ENCODE measurements at regions not wholly inside any gene's neighbourhood (a gene's known extent, or its start where the extent isn't known, plus 50 kb on each side); places are given as distances from the start of the nearest gene placed in this dataset.

- H3K4me3 Mint-ChIP-seq, result no peak overlapping the region
- no peak for ATAC-seq
- H3K27me3 Mint-ChIP-seq, result no peaks in the 10 kb centered on the region
- peaks cover 7% of the 10 kb centered on the region for H3K36me3 Mint-ChIP-seq
- H3K9me3 Mint-ChIP-seq, result peaks cover 17% of the 10 kb centered on the region
- H3K4me1 Mint-ChIP-seq (ENCODE audit: low read depth in 2 of 2), result no peaks in the 10 kb centered on the region
- no peak overlapping the region for H3K27ac Mint-ChIP-seq
- DNase-seq (ENCODE audit: low spot score), result no peak
Observed at GRCh38 chr20:6519556-6519955, 247.9 kb upstream of the BMP2 start.

- H3K9me3 Mint-ChIP-seq, result peaks cover 9% of the 10 kb centered on the region
- DNase-seq (ENCODE audit: low spot score) (no peak), ATAC-seq (no peak)
- H3K4me1 Mint-ChIP-seq (ENCODE audit: low read depth in 2 of 2), result no peaks in the 10 kb centered on the region
- no peaks in the 10 kb centered on the region for H3K36me3 Mint-ChIP-seq
- no peaks in the 10 kb centered on the region for H3K27me3 Mint-ChIP-seq
- no peak overlapping the region for H3K27ac Mint-ChIP-seq
- no peak overlapping the region for H3K4me3 Mint-ChIP-seq
Observed at GRCh38 chr20:6515261-6515660, 252.2 kb upstream of the BMP2 start.

- H3K27me3 Mint-ChIP-seq, result no peaks in the 10 kb centered on the region
- H3K4me3 Mint-ChIP-seq, result no peak overlapping the region
- ATAC-seq, result no peak
- peaks cover 8% of the 10 kb centered on the region for H3K9me3 Mint-ChIP-seq
- H3K4me1 Mint-ChIP-seq (ENCODE audit: low read depth in 2 of 2), result no peaks in the 10 kb centered on the region
- H3K27ac Mint-ChIP-seq, result no peak overlapping the region
- no peak for DNase-seq (ENCODE audit: low spot score)
- H3K36me3 Mint-ChIP-seq, result no peaks in the 10 kb centered on the region
Observed at GRCh38 chr20:6513599-6513998, 253.9 kb upstream of the BMP2 start.

GRCh38 chr20:6509374-6509773 lies 258.1 kb upstream of the BMP2 start:
- DNase-seq (ENCODE audit: low spot score) (no peak), ATAC-seq (no peak)
- no peaks in the 10 kb centered on the region for H3K4me1 Mint-ChIP-seq (ENCODE audit: low read depth in 2 of 2)
- H3K9me3 Mint-ChIP-seq, result peaks cover 5% of the 10 kb centered on the region
- no peak overlapping the region for H3K27ac Mint-ChIP-seq
- H3K36me3 Mint-ChIP-seq, result no peaks in the 10 kb centered on the region
- H3K4me3 Mint-ChIP-seq, result no peak overlapping the region
- no peaks in the 10 kb centered on the region for H3K27me3 Mint-ChIP-seq

GRCh38 chr20:6506906-6507305 lies 260.6 kb upstream of the BMP2 start:
- H3K9me3 Mint-ChIP-seq, result peaks cover 10% of the 10 kb centered on the region

GRCh38 chr20:6504826-6505225 lies 262.7 kb upstream of the BMP2 start:
- Mint-ChIP-seq H3K27ac (no peak overlapping the region), H3K27me3 (no peaks in the 10 kb centered on the region), H3K4me3 (no peak overlapping the region), H3K4me1 (ENCODE audit: low read depth in 2 of 2) (no peaks in the 10 kb centered on the region), H3K36me3 (no peaks in the 10 kb centered on the region), H3K9me3 (peaks cover 11% of the 10 kb centered on the region)
- DNase-seq (ENCODE audit: low spot score) (no peak), ATAC-seq (no peak)

More at GRCh38 chr20:6506906-6507305, 260.6 kb upstream of the BMP2 start:
- H3K4me3 Mint-ChIP-seq, result no peak overlapping the region
- no peaks in the 10 kb centered on the region for H3K27me3 Mint-ChIP-seq
- H3K36me3 Mint-ChIP-seq, result no peaks in the 10 kb centered on the region
- ATAC-seq (no peak), DNase-seq (ENCODE audit: low spot score) (no peak)
- H3K27ac Mint-ChIP-seq, result no peak overlapping the region
- H3K4me1 Mint-ChIP-seq (ENCODE audit: low read depth in 2 of 2), result no peaks in the 10 kb centered on the region

GRCh38 chr20:6504179-6504578 lies 263.3 kb upstream of the BMP2 start:
- no peaks in the 10 kb centered on the region for H3K4me1 Mint-ChIP-seq (ENCODE audit: low read depth in 2 of 2)

GRCh38 chr20:6502999-6503398 lies 264.5 kb upstream of the BMP2 start:
- no peak for ATAC-seq
- no peaks in the 10 kb centered on the region for H3K36me3 Mint-ChIP-seq
- peaks cover 11% of the 10 kb centered on the region for H3K9me3 Mint-ChIP-seq

More at GRCh38 chr20:6504179-6504578, 263.3 kb upstream of the BMP2 start:
- ATAC-seq (no peak), DNase-seq (ENCODE audit: low spot score) (no peak)
- no peak overlapping the region for H3K4me3 Mint-ChIP-seq
- H3K27ac Mint-ChIP-seq, result no peak overlapping the region
- H3K27me3 Mint-ChIP-seq, result no peaks in the 10 kb centered on the region
- no peaks in the 10 kb centered on the region for H3K36me3 Mint-ChIP-seq
- peaks cover 11% of the 10 kb centered on the region for H3K9me3 Mint-ChIP-seq

GRCh38 chr20:6502219-6502618 lies 265.3 kb upstream of the BMP2 start:
- ATAC-seq (no peak), DNase-seq (ENCODE audit: low spot score) (no peak)
- Mint-ChIP-seq H3K4me3 (no peak overlapping the region), H3K27me3 (peaks cover 0 to 2% of the 10 kb centered on the region in 2 donors), H3K36me3 (no peaks in the 10 kb centered on the region), H3K27ac (no peak overlapping the region), H3K9me3 (peaks cover 9% of the 10 kb centered on the region), H3K4me1 (ENCODE audit: low read depth in 2 of 2) (no peaks in the 10 kb centered on the region)

More at GRCh38 chr20:6502999-6503398, 264.5 kb upstream of the BMP2 start:
- Mint-ChIP-seq H3K27ac (no peak overlapping the region), H3K4me1 (ENCODE audit: low read depth in 2 of 2) (no peaks in the 10 kb centered on the region), H3K27me3 (peaks cover 0 to 2% of the 10 kb centered on the region in 2 donors), H3K4me3 (no peak overlapping the region)
- no peak for DNase-seq (ENCODE audit: low spot score)

GRCh38 chr20:6501061-6501460 lies 266.4 kb upstream of the BMP2 start:
- Mint-ChIP-seq H3K36me3 (no peaks in the 10 kb centered on the region), H3K27me3 (peaks cover 0 to 2% of the 10 kb centered on the region in 2 donors), H3K9me3 (peaks cover 10% of the 10 kb centered on the region), H3K4me1 (ENCODE audit: low read depth in 2 of 2) (no peaks in the 10 kb centered on the region), H3K4me3 (no peak overlapping the region), H3K27ac (no peak overlapping the region)
- no peak for ATAC-seq
- no peak for DNase-seq (ENCODE audit: low spot score)

GRCh38 chr20:6499566-6499965 lies 267.9 kb upstream of the BMP2 start:
- H3K27me3 Mint-ChIP-seq, result peaks cover 0 to 2% of the 10 kb centered on the region in 2 donors
- DNase-seq (ENCODE audit: low spot score) (no peak), ATAC-seq (no peak)
- H3K4me1 Mint-ChIP-seq (ENCODE audit: low read depth in 2 of 2), result no peaks in the 10 kb centered on the region
- H3K36me3 Mint-ChIP-seq, result no peaks in the 10 kb centered on the region
- H3K9me3 Mint-ChIP-seq, result peaks cover 14% of the 10 kb centered on the region
- H3K27ac Mint-ChIP-seq, result no peak overlapping the region
- H3K4me3 Mint-ChIP-seq, result no peak overlapping the region

GRCh38 chr20:6496874-6497273 lies 270.6 kb upstream of the BMP2 start:
- H3K27ac Mint-ChIP-seq, result no peak overlapping the region
- peaks cover 10% of the 10 kb centered on the region for H3K9me3 Mint-ChIP-seq
- H3K27me3 Mint-ChIP-seq, result peaks cover 0 to 2% of the 10 kb centered on the region in 2 donors
- no peaks in the 10 kb centered on the region for H3K4me1 Mint-ChIP-seq (ENCODE audit: low read depth in 2 of 2)
- H3K4me3 Mint-ChIP-seq, result no peak overlapping the region
- no peaks in the 10 kb centered on the region for H3K36me3 Mint-ChIP-seq
- DNase-seq (ENCODE audit: low spot score) (no peak), ATAC-seq (no peak)

GRCh38 chr20:6495907-6496306 lies 271.6 kb upstream of the BMP2 start:
- Mint-ChIP-seq H3K9me3 (peaks cover 10% of the 10 kb centered on the region), H3K4me3 (no peak overlapping the region), H3K36me3 (no peaks in the 10 kb centered on the region), H3K27ac (no peak overlapping the region), H3K27me3 (peaks cover 0 to 2% of the 10 kb centered on the region in 2 donors), H3K4me1 (ENCODE audit: low read depth in 2 of 2) (no peaks in the 10 kb centered on the region)
- no peak for DNase-seq (ENCODE audit: low spot score)
- ATAC-seq, result no peak

GRCh38 chr20:6492271-6493055 lies 275.0 kb upstream of the BMP2 start:
- ATAC-seq, result no peak
- no peak overlapping the region for H3K4me3 Mint-ChIP-seq
- H3K4me1 Mint-ChIP-seq (ENCODE audit: low read depth in 2 of 2), result no peaks in the 10 kb centered on the region
- H3K27me3 Mint-ChIP-seq, result no peaks in the 10 kb centered on the region
- no peaks in the 10 kb centered on the region for H3K36me3 Mint-ChIP-seq
- no peak overlapping the region for H3K27ac Mint-ChIP-seq
- no peak for DNase-seq (ENCODE audit: low spot score)
- H3K9me3 Mint-ChIP-seq, result peaks cover 10% of the 10 kb centered on the region

- Mint-ChIP-seq H3K4me3 (no peak overlapping the region), H3K36me3 (no peaks in the 10 kb centered on the region), H3K4me1 (ENCODE audit: low read depth in 2 of 2) (no peaks in the 10 kb centered on the region), H3K27me3 (no peaks in the 10 kb centered on the region), H3K27ac (no peak overlapping the region), H3K9me3 (peaks cover 6% of the 10 kb centered on the region)
- ATAC-seq, result no peak
- DNase-seq (ENCODE audit: low spot score), result no peak
Observed at GRCh38 chr20:6490849-6491248, 276.6 kb upstream of the BMP2 start.
